PFSK-1 (cell line): ENCODE measurements at regions not wholly inside any gene's neighbourhood (a gene's known extent, or its start where the extent isn't known, plus 50 kb on each side); places are given as distances from the start of the nearest gene placed in this dataset.

ENCODE experiments used
- FOXP2 ChIP-seq: optimal IDR thresholded peaks from 2 replicates; pipeline ENCODE3; 2011; ENCODE audit warnings: borderline replicate concordance, control low read depth, inconsistent platforms; ENCODE audit not compliant: insufficient read depth; ENCODE audit errors: extremely low read length, extremely low read depth
- POLR2AphosphoS5 ChIP-seq: IDR thresholded peaks from 2 replicates; pipeline ENCODE4 v1.6.1; 2012; ENCODE audit warnings: low read depth, mild to moderate bottlenecking, control low read depth, low read length, moderate library complexity
- REST ChIP-seq, 2 experiments: IDR thresholded peaks; 2 replicates each; pipeline versions ENCODE4 v1.6.1 to v1.8.0; 2011 to 2012; ENCODE audit warnings: low read depth in 2 of 2, low read length in 2 of 2, control low read depth in 1 of 2, inconsistent platforms in 1 of 2, mild to moderate bottlenecking in 1 of 2, moderate library complexity in 1 of 2; ENCODE audit not compliant: insufficient read depth in 1 of 2
- SIN3A ChIP-seq: IDR thresholded peaks from 2 replicates; pipeline ENCODE4 v1.6.1; 2012; ENCODE audit warnings: mild to moderate bottlenecking, low read length, moderate library complexity, borderline replicate concordance; ENCODE audit not compliant: insufficient read depth
- TAF1 ChIP-seq: IDR thresholded peaks from 2 replicates; pipeline ENCODE4 v1.6.1; 2012; ENCODE audit warnings: low read length, control low read depth, borderline replicate concordance; ENCODE audit not compliant: insufficient read depth

DNA sequence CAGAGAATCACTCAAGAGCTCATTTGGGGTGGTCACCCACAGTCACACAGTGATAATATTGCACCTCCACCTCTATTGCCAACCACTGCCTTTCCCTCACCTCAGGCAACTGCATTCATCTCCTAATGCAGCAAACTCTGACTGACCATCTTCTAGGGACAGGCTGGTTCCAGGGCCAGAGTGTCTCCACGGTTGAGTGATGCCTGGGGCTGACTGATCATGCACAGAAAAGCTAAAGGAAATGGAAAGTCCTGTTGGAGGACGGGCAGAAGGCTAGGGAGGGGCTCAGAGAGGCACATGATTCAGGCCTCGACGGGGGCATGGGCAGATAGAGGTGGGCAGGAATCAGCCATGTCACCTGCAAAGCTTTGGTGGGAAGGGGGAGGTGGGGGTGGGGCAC lies 127.1 kb upstream of the TNS3 start:
- TF ChIP-seq TAF1 (no peak), POLR2AphosphoS5 (no peak), SIN3A (no peak), REST (IDR thresholded peaks at IDR 0.05; ENCODE audit: insufficient read depth in 1 of 2, low read depth in 2 of 2, low read length in 2 of 2) (no peak), FOXP2 (no peak)
